CD8-positive, alpha-beta memory T cell (primary cell): ENCODE measurements at regions not wholly inside any gene's neighbourhood (a gene's known extent, or its start where the extent isn't known, plus 50 kb on each side); places are given as distances from the start of the nearest gene placed in this dataset.

Experiments
- CTCF ChIA-PET: fragments of 350-600 bp; sonication (Branson Sonifier 250); formaldehyde crosslinking; loops from one replicate; lab custom pipeline; 2021; ENCODE audit warnings: antibody characterized with exemption; lab: Charles Lee
- POLR2A ChIA-PET: fragments of 350-600 bp; sonication (Branson Sonifier 250); formaldehyde crosslinking; loops from one replicate; lab custom pipeline; 2021; ENCODE audit warnings: antibody characterized with exemption; lab: Charles Lee
- DNase-seq, 5 donors: peaks; one replicate each; pipeline versions ENCODE4 v3.0.0 to v3.0.0-alpha.2; 2020 to 2022; ENCODE audit warnings: mixed read lengths in 1 of 5
- H3K27ac ChIP-seq: one replicate; pipeline ENCODE4 v1.7.0; 2013; ENCODE audit warnings: low read depth, mild to moderate bottlenecking, low read length, moderate library complexity
- H3K27me3 ChIP-seq: 2 replicates; pipeline ENCODE4 v1.7.0; 2013; ENCODE audit warnings: low read length, mild to moderate bottlenecking; ENCODE audit not compliant: insufficient read depth, poor library complexity, severe bottlenecking
- H3K36me3 ChIP-seq: 2 replicates; pipeline ENCODE4 v1.7.0; 2013; ENCODE audit warnings: mild to moderate bottlenecking, low read length, moderate library complexity; ENCODE audit not compliant: insufficient read depth
- H3K4me1 ChIP-seq: 2 replicates; pipeline ENCODE4 v1.7.0; 2013; ENCODE audit warnings: mild to moderate bottlenecking, low read length, moderate library complexity; ENCODE audit not compliant: insufficient read depth
- H3K4me3 ChIP-seq: 2 replicates; pipeline ENCODE4 v1.7.0; 2013; ENCODE audit warnings: mild to moderate bottlenecking, low read length
- H3K9me3 ChIP-seq: 2 replicates; pipeline ENCODE4 v1.7.0; 2013; ENCODE audit warnings: mild to moderate bottlenecking, low read length
- H3K27ac Mint-ChIP-seq, 8 donors: one replicate each; pipeline ENCODE4 v1.8.0; 2020 to 2021; ENCODE audit warnings: mixed read lengths in 8 of 8, mild to moderate bottlenecking in 6 of 8, inconsistent platforms in 3 of 8, moderate library complexity in 3 of 8
- H3K27me3 Mint-ChIP-seq, 2 donors: one replicate each; pipeline ENCODE4 v1.8.0; 2020 to 2021; ENCODE audit warnings: mixed read lengths in 2 of 2, mild to moderate bottlenecking in 1 of 2, moderate library complexity in 1 of 2
- H3K36me3 Mint-ChIP-seq, 3 donors: one replicate each; pipeline ENCODE4 v1.8.0; 2020 to 2021; ENCODE audit warnings: mixed read lengths in 3 of 3, inconsistent platforms in 1 of 3, mild to moderate bottlenecking in 1 of 3
- H3K4me1 Mint-ChIP-seq, 3 donors: one replicate each; pipeline ENCODE4 v1.8.0; 2020 to 2021; ENCODE audit warnings: mixed read lengths in 3 of 3, inconsistent platforms in 1 of 3, mild to moderate bottlenecking in 1 of 3
- H3K4me3 Mint-ChIP-seq, 7 donors: one replicate each; pipeline ENCODE4 v1.8.0; 2020 to 2021; ENCODE audit warnings: mixed read lengths in 7 of 7, mild to moderate bottlenecking in 6 of 7, moderate library complexity in 4 of 7, inconsistent platforms in 2 of 7
- H3K9me3 Mint-ChIP-seq, 5 donors: one replicate each; pipeline ENCODE4 v1.8.0; 2020 to 2022; ENCODE audit warnings: mixed read lengths in 5 of 5, mild to moderate bottlenecking in 3 of 5, moderate library complexity in 2 of 5, inconsistent platforms in 1 of 5

GRCh38 chr16:66129196-66129595, 237.3 kb upstream of the CDH5 start:
- no peak overlapping the region for H3K4me3 Mint-ChIP-seq
- H3K4me1 ChIP-seq, result no peaks in the 10 kb centered on the region
- H3K4me1 Mint-ChIP-seq, result no peaks in the 10 kb centered on the region

GRCh38 chr16:66128371-66128770, 238.1 kb upstream of the CDH5 start:
- no peaks in the 10 kb centered on the region for H3K4me1 ChIP-seq
- Mint-ChIP-seq H3K36me3 (no peaks in the 10 kb centered on the region), H3K27ac (no peak overlapping the region), H3K27me3 (peaks cover 41 to 68% of the 10 kb centered on the region in 2 donors), H3K4me3 (no peak overlapping the region), H3K9me3 (no peaks in the 10 kb centered on the region), H3K4me1 (no peaks in the 10 kb centered on the region)
- no peak overlapping the region for H3K4me3 ChIP-seq
- no peak for DNase-seq
- peaks cover 9% of the 10 kb centered on the region for H3K27me3 ChIP-seq
- H3K9me3 ChIP-seq, result no peaks in the 10 kb centered on the region
- H3K27ac ChIP-seq, result no peak overlapping the region
- CTCF ChIA-PET, result no interaction called here
- POLR2A ChIA-PET, result no interaction called here
- H3K36me3 ChIP-seq, result no peaks in the 10 kb centered on the region

More at GRCh38 chr16:66129196-66129595, 237.3 kb upstream of the CDH5 start:
- CTCF ChIA-PET, result no interaction called here
- POLR2A ChIA-PET, result no interaction called here
- Mint-ChIP-seq H3K27ac (peak overlapping the region in 1 of 8 donors; percentile 54), H3K9me3 (no peaks in the 10 kb centered on the region), H3K27me3 (peaks cover 46 to 72% of the 10 kb centered on the region in 2 donors), H3K36me3 (no peaks in the 10 kb centered on the region)
- Histone ChIP-seq H3K9me3 (no peaks in the 10 kb centered on the region), H3K36me3 (no peaks in the 10 kb centered on the region), H3K27ac (no peak overlapping the region), H3K27me3 (peaks cover 9% of the 10 kb centered on the region), H3K4me3 (no peak overlapping the region)
- DNase-seq, result no peak

GRCh38 chr16:66127459-66128370, 238.8 kb upstream of the CDH5 start:
- H3K36me3 Mint-ChIP-seq, result no peaks in the 10 kb centered on the region
- Histone ChIP-seq H3K4me3 (no peak overlapping the region), H3K4me1 (no peaks in the 10 kb centered on the region), H3K27ac (no peak overlapping the region), H3K36me3 (no peaks in the 10 kb centered on the region), H3K9me3 (no peaks in the 10 kb centered on the region), H3K27me3 (peaks cover 9% of the 10 kb centered on the region)
- peaks cover 41 to 62% of the 10 kb centered on the region in 2 donors for H3K27me3 Mint-ChIP-seq
- ChIA-PET POLR2A (no interaction called here), CTCF (no interaction called here)
- H3K27ac Mint-ChIP-seq, result peak overlapping the region in 1 of 8 donors; percentile 23
- H3K9me3 Mint-ChIP-seq, result no peaks in the 10 kb centered on the region
- H3K4me1 Mint-ChIP-seq, result no peaks in the 10 kb centered on the region
- H3K4me3 Mint-ChIP-seq, result no peak overlapping the region
- no peak for DNase-seq

GRCh38 chr16:66121466-66121865, 245.0 kb upstream of the CDH5 start:
- no peak for DNase-seq
- H3K27me3 ChIP-seq, result peaks cover 5% of the 10 kb centered on the region
- peaks cover 8 to 20% of the 10 kb centered on the region in 2 donors for H3K27me3 Mint-ChIP-seq
- H3K4me1 ChIP-seq, result no peaks in the 10 kb centered on the region
- no peak overlapping the region for H3K27ac ChIP-seq
- H3K9me3 Mint-ChIP-seq, result no peaks in the 10 kb centered on the region
- H3K27ac Mint-ChIP-seq, result peak overlapping the region in 1 of 8 donors; percentile 8
- no peak overlapping the region for H3K4me3 Mint-ChIP-seq
- no peaks in the 10 kb centered on the region for H3K36me3 ChIP-seq
- H3K9me3 ChIP-seq, result no peaks in the 10 kb centered on the region
- CTCF ChIA-PET, result no interaction called here
- POLR2A ChIA-PET, result no interaction called here
- no peaks in the 10 kb centered on the region for H3K36me3 Mint-ChIP-seq
- no peaks in the 10 kb centered on the region for H3K4me1 Mint-ChIP-seq
- H3K4me3 ChIP-seq, result no peak overlapping the region

GRCh38 chr16:66120656-66121055, 245.8 kb upstream of the CDH5 start:
- Histone ChIP-seq H3K36me3 (no peaks in the 10 kb centered on the region), H3K9me3 (no peaks in the 10 kb centered on the region), H3K27ac (no peak overlapping the region), H3K27me3 (peaks cover 2% of the 10 kb centered on the region), H3K4me1 (no peaks in the 10 kb centered on the region), H3K4me3 (no peak overlapping the region)
- peaks cover 2 to 14% of the 10 kb centered on the region in 2 donors for H3K27me3 Mint-ChIP-seq
- H3K36me3 Mint-ChIP-seq, result no peaks in the 10 kb centered on the region
- no peaks in the 10 kb centered on the region for H3K4me1 Mint-ChIP-seq
- ChIA-PET CTCF (no interaction called here), POLR2A (no interaction called here)
- H3K4me3 Mint-ChIP-seq, result no peak overlapping the region
- H3K9me3 Mint-ChIP-seq, result no peaks in the 10 kb centered on the region
- no peak for DNase-seq
- no peak overlapping the region for H3K27ac Mint-ChIP-seq

GRCh38 chr16:66116163-66117002, 250.1 kb upstream of the CDH5 start:
- no peak for DNase-seq
- Mint-ChIP-seq H3K4me3 (no peak overlapping the region), H3K27me3 (peaks cover 2 to 3% of the 10 kb centered on the region in 2 donors), H3K9me3 (no peaks in the 10 kb centered on the region), H3K4me1 (no peaks in the 10 kb centered on the region), H3K27ac (no peak overlapping the region), H3K36me3 (no peaks in the 10 kb centered on the region)
- Histone ChIP-seq H3K9me3 (no peaks in the 10 kb centered on the region), H3K27ac (no peak overlapping the region), H3K4me3 (no peak overlapping the region), H3K36me3 (no peaks in the 10 kb centered on the region), H3K4me1 (no peaks in the 10 kb centered on the region), H3K27me3 (no peaks in the 10 kb centered on the region)
- CTCF ChIA-PET, result no interaction called here
- POLR2A ChIA-PET, result no interaction called here

- ChIA-PET POLR2A (no interaction called here), CTCF (interaction anchor here (0.5 kb wide), 1 partner anchor 9 kb away, joined by 4 read pairs; no protein-coding TSS in a partner anchor)
- H3K4me1 Mint-ChIP-seq, result no peaks in the 10 kb centered on the region
- Histone ChIP-seq H3K4me1 (no peaks in the 10 kb centered on the region), H3K27me3 (no peaks in the 10 kb centered on the region), H3K27ac (no peak overlapping the region), H3K4me3 (no peak overlapping the region), H3K36me3 (no peaks in the 10 kb centered on the region), H3K9me3 (no peaks in the 10 kb centered on the region)
- H3K27ac Mint-ChIP-seq, result no peak overlapping the region
- H3K27me3 Mint-ChIP-seq, result peaks cover 2 to 3% of the 10 kb centered on the region in 2 donors
- H3K36me3 Mint-ChIP-seq, result no peaks in the 10 kb centered on the region
- no peak overlapping the region for H3K4me3 Mint-ChIP-seq
- no peaks in the 10 kb centered on the region for H3K9me3 Mint-ChIP-seq
- DNase-seq, result no peak
Measured at GRCh38 chr16:66115373-66115772, 251.1 kb upstream of the CDH5 start.

GRCh38 chr16:66113223-66113622, 253.3 kb upstream of the CDH5 start:
- H3K9me3 ChIP-seq, result no peaks in the 10 kb centered on the region
- Mint-ChIP-seq H3K27ac (no peak overlapping the region), H3K36me3 (no peaks in the 10 kb centered on the region), H3K4me3 (no peak overlapping the region), H3K4me1 (no peaks in the 10 kb centered on the region), H3K9me3 (peaks cover 0 to 3% (median 0%) of the 10 kb centered on the region in 5 donors), H3K27me3 (peaks cover 2 to 3% of the 10 kb centered on the region in 2 donors)
- ChIA-PET CTCF (no interaction called here), POLR2A (no interaction called here)
- H3K4me1 ChIP-seq, result no peaks in the 10 kb centered on the region
- H3K27ac ChIP-seq, result no peak overlapping the region
- H3K27me3 ChIP-seq, result no peaks in the 10 kb centered on the region
- no peak for DNase-seq
- H3K4me3 ChIP-seq, result no peak overlapping the region
- no peaks in the 10 kb centered on the region for H3K36me3 ChIP-seq
